Nucleus accumbens (tissue), 56 donors: ENCODE measurements at regions not wholly inside any gene's neighbourhood (a gene's known extent, or its start where the extent isn't known, plus 50 kb on each side); places are given as distances from the start of the nearest gene placed in this dataset.

Source experiments
- DNase-seq, 56 donors: peaks; one replicate each; lab custom pipeline; 2025; lab: John Stamatoyannopoulos, UW

GRCh38 chrX:9147086-9147485, 113.2 kb upstream of the FAM9B start:
- DNase-seq, result no peak

- DNase-seq, result no peak
Measured at GRCh38 chrX:9147726-9148125, 113.8 kb upstream of the FAM9B start.

DNA sequence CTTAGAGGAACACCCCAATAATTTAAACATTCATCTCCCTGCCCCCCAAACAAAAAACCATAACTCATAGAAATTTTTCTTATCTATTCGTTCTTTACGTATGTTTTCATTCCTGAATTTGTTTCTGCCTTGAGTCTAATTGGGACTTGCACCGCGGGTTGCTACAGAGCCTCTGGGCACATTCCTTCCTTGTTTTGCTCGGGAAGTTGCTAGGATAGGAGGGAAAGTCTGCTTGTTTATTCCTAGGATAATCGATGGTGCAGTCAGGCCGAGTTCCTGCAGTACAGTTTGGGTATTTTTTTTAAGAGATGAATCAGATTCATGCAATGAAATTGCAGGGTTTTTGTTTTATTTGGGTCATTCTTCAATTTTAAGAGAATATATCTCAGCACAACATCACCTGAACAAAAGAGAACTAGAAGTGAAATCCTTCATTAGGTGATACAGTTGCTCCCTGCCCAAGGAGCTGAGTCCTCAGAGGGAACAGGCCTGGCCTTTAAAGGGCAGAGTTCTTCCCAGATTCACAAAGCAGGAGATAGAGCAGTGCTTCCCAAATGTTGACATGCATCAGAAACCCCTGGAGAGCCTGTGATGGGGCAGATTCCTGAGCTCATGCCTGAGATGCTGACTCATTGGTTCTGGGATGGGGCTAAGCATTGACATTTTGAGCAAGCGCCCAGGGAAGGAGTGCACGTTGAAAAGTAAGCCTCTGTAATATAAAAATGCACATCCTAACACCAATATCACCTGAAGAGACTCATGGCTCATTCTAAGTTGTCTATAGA, 114.9 kb upstream of the FAM9B start:
- no peak for DNase-seq

DNA sequence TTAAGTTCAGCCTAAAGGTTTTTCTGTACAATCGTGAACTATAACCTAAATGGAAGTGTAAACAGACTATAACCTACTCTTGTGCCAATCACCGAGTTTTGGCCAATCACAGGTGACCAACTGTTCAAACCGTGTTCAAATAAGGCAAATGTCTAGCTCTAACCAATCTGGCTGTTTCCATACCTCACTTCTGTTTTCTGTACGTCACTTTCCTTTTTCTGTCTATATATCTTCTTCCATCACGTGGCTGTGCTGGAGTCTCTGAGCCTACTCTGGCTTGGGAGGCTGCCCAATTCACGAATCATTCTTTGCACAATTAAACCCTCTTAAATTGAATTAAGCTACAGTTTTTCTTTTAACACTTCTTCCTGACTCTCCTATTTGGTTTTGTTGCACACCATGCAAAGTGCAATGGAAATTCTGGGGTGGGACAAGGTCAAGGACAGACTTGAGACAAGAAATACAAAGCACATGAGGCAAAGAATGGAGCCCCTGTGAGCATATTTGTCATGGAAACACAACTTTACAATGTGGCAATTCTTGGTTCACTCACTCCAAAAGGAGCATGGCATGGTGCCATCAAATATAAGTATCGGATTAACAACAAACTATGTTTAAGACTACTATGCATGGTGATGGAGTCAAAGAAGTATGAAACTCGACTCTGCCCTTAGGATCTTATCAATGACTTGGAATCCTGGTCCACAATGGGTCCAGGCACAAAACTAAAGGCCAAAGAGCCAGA, 115.7 kb upstream of the FAM9B start:
- no peak for DNase-seq

DNA sequence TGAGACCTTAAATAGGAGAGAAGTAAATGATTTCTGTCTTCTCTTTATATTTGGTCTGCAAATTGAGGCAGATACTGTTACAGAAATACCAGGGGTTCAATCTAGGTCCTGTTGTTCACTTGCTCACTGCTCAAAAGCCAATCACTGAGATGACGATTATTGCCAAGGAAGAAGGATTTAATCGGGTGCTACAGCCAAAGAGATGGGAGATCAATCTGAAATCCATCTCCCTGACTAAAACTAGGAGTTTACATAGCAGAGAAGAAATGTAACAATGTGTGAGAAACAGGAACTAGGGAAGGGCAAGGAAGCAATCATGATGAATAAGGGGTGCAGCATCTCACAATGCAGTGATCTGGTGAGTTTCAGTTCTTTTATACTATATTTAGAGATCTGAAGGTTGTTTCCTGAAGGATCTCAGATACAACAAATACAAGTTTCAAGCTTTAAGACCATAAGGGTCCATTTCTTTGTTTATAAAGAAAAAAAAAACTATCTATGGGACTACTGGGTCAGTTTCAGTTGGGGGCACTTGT, 117.9 kb upstream of the FAM9B start:
- no peak for DNase-seq

DNA sequence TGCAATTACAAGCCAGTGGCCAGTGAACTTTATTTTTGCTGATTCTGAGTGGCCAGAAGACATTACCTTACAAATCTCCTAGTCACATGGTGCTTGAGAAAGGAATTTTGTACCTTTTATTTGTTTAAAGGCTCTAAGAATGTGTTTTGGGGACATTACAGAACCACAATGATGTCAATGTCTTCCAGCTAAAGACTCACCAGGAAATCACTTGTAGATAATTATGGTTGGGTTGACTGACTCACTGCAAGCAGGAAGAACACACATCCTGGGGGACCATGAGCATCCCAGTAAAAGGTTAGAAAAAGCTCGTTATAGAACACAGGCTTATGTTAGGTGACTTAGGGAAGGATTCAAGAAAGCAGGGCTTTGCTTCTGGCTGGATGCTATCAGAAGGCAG, 119.4 kb upstream of the FAM9B start:
- no peak for DNase-seq

- no peak for DNase-seq
Measured at GRCh38 chrX:9158611-9159010, 124.7 kb upstream of the FAM9B start.

GRCh38 chrX:9160698-9161329, 126.9 kb upstream of the FAM9B start:
- no peak for DNase-seq

DNA sequence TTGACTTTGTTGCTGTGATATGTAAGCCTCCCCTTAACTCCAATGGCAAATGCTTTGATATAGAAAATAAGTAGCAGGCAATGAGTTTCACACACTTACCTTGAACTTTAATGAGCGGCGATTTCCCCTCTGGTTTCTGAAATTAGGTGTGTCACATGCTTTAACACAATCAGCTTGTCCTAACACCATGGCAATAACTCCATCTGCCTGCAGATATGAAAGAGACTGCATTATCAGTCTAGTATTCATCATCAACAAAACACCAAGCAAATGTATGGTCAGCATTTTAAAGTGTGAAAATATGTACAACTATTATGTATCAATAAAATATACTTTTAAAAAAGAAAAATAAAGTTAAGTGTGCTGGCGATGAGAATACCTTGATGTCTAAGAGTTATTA, 128.8 kb upstream of the FAM9B start:
- DNase-seq, result no peak

GRCh38 chrX:9163214-9163709, 129.3 kb upstream of the FAM9B start:
- DNase-seq, result no peak

DNA sequence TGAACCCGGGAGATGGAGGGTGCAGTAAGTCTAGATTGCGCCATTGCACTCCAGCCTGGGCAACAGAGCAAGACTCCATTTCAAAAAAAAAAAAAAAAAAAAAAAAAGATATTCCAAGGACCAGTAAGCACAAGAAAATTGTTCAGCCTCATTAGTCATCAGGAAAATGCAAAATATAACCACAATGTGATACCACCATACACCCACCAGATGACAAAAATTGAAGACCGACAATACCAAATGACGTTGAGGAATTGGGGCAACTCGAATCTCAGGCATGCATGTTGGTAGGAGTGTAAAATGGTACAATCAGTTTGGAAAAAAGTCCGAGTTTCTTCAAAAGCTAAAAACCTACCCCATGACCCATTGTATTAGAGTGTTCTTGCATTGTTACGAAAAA, 130.2 kb upstream of the FAM9B start:
- no peak for DNase-seq

DNA sequence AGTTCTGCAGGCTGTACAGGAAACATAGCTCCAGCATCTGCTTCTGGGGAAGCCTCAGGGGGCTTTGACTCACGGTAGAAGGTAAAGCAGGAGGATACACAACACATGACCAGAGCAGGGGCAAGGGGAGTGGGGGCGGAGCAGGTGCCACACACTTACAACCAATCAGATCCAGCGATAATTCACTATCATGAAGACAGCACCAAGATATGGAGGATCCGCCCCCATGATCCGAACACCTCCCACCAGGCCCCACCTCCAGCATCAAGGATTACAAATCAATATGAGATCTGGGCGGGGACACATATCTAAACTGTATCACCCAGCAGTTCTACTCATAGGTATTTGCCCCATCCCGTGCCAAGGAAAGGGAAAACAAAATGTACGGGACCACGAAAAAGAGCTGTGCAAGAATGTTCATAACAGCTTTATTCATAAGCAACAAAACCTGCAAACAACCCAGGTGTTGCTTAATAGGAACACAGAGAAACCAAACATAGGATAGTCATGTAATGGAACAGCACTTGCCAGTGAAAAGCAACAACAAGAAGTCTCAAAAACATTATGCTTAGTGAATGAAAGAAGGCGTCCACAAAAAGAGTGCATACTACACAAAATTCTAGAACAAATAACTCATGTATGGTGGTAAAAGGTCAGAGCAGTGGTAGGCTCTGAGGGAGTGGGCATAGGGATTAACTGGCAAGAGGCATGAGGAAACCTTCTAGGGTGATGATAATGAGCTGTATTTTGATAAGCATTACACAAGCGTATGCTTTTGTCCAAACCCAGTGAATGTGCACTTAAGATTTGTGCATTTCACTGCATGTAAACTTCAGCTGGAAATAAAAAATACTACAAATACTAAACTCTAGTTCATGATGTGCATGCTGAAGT, 130.9 kb upstream of the FAM9B start:
- no peak for DNase-seq

- no peak for DNase-seq
Measured at GRCh38 chrX:9166584-9166944, 132.6 kb upstream of the FAM9B start.

DNA sequence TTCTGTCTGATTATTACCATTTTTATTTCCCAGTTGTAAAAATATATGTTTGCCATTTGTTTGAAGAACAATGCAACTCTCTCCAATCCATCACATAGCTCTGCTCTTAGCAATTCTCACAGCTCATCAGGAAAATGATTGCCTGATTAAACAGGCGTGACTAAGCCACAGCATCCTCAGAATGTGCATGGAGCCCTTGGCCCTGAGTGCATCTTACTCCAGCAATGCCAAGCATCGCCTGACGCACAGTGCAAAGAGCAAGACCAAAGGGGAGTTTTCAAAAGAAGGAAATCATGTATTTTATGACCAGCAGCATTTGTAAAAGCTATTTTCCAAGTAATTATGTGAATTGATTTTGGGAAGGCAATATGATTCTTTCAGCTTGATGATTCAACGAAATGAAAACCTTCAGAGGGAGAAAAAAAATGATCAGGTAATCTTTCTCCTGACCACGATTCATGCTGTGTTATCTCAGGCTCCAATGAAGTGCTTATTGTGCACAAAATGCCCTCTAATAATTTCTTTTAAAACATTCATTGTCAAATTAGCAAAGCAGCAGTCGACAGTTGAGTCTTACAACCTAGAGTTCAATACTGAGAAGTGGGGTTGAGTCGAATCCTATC, 138.0 kb upstream of the FAM9B start:
- DNase-seq, result no peak

DNA sequence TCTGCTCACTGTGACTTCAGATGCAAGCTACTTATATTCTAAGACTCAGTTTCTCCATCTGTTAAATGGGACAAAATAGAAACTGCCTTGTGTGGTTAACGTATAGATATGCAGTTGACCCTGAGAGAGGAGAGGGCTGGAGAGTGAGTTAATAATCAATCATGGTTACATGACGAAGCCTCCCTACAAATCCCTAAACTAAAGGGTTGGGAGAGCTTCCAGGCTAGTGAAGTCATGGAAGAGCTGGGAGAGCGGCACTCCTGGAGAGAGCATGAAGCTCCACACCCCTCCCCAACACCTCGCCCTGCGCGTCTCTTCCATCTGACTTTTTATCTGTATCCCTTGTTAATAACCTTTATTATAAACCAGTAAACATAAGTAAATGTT, 138.5 kb upstream of the FAM9B start:
- no peak for DNase-seq

GRCh38 chrX:9180623-9181022, 146.7 kb upstream of the FAM9B start:
- no peak for DNase-seq

GRCh38 chrX:9182041-9182440, 148.1 kb upstream of the FAM9B start:
- no peak for DNase-seq

DNA sequence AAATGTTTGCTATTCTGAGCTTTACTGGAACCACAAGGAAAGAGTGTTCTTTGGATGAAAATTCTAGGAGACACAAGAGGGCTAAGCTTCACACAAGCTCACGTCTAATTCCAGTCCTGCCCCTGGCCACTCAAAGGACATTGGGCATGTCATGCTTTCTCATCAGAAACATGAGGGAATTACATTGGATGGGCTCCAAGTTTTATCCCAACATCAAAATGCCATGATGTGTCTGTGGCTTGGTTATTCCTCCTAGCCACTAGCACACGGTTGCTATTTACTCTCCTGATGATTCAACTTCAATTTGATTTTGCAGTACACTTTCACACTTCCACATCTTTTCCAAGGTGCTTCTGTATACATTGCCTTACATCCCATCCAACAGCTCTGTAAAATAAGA, 149.6 kb upstream of the FAM9B start:
- no peak for DNase-seq

DNA sequence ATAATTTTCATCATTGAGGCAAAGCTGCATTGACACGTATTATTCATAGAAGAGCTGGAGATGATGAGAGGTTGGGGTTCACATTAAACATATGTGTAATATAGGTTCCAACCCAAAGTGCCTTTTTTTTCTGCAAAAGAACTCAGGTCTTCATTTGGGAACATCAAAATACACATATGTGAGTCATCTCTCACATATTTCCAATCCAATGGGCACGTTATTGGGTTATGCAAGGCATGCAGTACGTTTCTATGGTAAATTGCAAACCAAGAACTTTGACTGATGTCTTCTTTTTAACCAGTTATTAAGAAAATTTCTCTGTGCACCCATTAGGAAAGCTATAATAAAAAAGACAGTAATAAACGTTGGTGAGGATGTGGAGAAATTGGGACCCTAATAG, 150.3 kb upstream of the FAM9B start:
- DNase-seq, result no peak

DNA sequence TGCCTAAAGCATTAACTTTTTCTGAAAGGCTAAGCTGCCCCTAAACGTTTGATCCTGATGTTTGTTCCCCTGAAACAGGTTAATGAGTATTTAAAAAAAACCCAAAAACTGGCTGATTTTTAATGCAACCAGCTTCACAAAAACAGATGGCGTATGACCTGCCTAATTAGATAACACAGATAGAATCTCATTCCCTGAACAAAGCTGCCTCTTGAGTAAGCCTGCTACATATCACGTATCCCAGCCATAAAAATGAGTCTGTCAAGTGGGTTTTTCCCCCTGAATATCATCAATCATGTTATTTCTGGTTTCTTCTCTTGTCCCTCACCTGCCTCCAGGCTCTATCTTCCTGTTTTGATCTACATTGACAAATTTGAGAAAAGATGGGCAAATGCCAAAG, 154.2 kb upstream of the FAM9B start:
- DNase-seq, result no peak
